ENCODE measurements at regions not wholly inside any gene's neighbourhood (a gene's known extent, or its start where the extent isn't known, plus 50 kb on each side); places are given as distances from the start of the nearest gene placed in this dataset.

DNA sequence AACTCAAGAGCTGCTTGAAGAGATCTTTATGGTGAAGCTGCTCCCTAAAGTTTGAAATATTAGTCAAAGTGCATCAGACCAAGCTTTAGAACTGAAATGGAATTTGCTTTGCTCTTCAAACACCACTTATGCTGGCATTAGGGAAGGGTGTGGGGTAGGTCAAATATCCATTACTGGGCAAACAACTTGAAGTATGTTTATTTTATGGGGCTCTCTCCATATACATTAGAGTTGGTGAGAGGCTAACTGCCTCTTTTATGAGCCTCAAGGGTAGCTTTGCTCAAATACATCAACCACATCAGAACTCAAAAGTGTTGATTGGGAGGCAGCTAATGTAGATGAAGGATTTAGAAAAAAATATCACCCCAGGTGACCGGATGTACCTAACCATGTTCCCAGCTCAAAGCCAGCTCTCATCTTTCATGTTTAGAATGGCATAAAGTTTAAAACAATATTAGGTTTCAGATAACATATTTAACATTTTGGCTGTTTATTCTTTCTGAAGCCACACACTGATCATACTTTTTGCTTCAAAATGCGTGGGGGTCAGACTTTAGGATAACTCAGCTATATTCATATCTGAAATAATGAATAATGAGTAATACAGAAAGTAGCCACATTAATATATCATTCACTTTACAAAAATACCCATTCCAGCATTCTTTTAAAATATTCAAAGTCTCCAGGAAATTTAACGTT, 318.6 kb downstream of the PTEN start:
- TF ChIP-seq CTCF (IDR thresholded peaks at IDR 0.05; ENCODE audit: borderline replicate concordance), result no peak
- Histone ChIP-seq H3K4me1 (peaks cover 4% of the 10 kb centered on the region), H3K27me3 (ENCODE audit: low read depth) (no peaks in the 10 kb centered on the region), H3K36me3 (no peaks in the 10 kb centered on the region), H3K4me3 (no peak overlapping the region), H3K9me3 (replicated peaks) (peaks cover 7% of the 10 kb centered on the region), H3K27ac (replicated peaks) (no peak overlapping the region)
- no peak for DNase-seq
- intact Hi-C loops (cut with micrococcal nuclease), result no loop called here

GRCh38 chr10:88182601-88182930, 319.1 kb downstream of the PTEN start:
- Histone ChIP-seq H3K36me3 (no peaks in the 10 kb centered on the region), H3K4me3 (no peak overlapping the region), H3K4me1 (peaks cover 4% of the 10 kb centered on the region), H3K27ac (replicated peaks) (no peak overlapping the region), H3K27me3 (ENCODE audit: low read depth) (no peaks in the 10 kb centered on the region), H3K9me3 (replicated peaks) (peaks cover 2% of the 10 kb centered on the region)
- intact Hi-C loops (cut with micrococcal nuclease), result no loop called here
- no peak for TF ChIP-seq CTCF (IDR thresholded peaks at IDR 0.05; ENCODE audit: borderline replicate concordance)
- no peak for DNase-seq

- Histone ChIP-seq H3K4me1 (peaks cover 4% of the 10 kb centered on the region), H3K27ac (replicated peaks) (no peak overlapping the region), H3K9me3 (replicated peaks) (no peaks in the 10 kb centered on the region), H3K4me3 (no peak overlapping the region), H3K27me3 (ENCODE audit: low read depth) (no peaks in the 10 kb centered on the region), H3K36me3 (no peaks in the 10 kb centered on the region)
- DNase-seq, result no peak
- TF ChIP-seq CTCF (IDR thresholded peaks at IDR 0.05; ENCODE audit: borderline replicate concordance), result no peak
- intact Hi-C loops (cut with micrococcal nuclease), result no loop called here
These were observed 321.3 kb downstream of the PTEN start for GRCh38 chr10:88184543-88185297.

DNA sequence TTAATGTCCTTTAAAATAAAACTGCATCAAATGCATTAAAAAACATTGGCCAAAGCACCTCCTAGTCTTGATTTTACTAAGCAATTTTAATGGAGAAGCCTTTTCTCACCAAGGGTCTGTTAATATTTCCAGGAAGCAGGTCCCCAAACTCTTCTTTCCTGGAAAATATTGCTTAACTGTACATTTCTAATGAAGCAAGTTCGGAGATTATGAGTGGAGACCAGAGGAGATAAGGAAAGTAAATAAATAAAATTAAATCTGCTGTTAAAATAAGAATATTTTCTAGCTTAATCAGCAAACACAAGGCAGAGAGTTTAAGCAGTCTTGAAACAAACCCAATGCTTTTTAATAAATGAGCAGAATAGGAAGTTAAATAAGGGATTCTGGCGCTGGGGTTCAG, 322.4 kb downstream of the PTEN start:
- intact Hi-C loops (cut with micrococcal nuclease), result no loop called here
- Histone ChIP-seq H3K4me1 (peaks cover 4% of the 10 kb centered on the region), H3K9me3 (replicated peaks) (no peaks in the 10 kb centered on the region), H3K4me3 (no peak overlapping the region), H3K27me3 (ENCODE audit: low read depth) (no peaks in the 10 kb centered on the region), H3K36me3 (no peaks in the 10 kb centered on the region), H3K27ac (replicated peaks) (no peak overlapping the region)
- no peak for TF ChIP-seq CTCF (IDR thresholded peaks at IDR 0.05; ENCODE audit: borderline replicate concordance)
- DNase-seq, result no peak

DNA sequence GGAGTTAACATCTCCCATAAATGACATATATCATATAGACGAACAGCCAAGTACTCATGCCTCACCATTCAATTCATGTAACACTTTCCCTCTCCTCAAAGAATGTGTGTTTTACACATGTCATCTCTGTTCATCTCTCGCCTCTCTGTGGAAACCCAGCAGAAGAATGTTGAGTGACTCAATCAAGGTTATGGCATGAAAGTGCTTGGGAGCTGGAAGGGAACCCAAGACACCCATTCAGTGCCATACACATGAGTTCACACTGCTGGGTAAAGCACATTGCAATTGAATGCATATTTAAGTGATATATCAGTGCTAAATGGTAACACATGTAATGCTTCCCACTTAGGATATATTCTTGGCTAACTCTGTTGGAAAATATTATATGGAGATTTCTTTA, 322.9 kb downstream of the PTEN start:
- Histone ChIP-seq H3K27me3 (ENCODE audit: low read depth) (no peaks in the 10 kb centered on the region), H3K27ac (replicated peaks) (no peak overlapping the region), H3K4me1 (peaks cover 4% of the 10 kb centered on the region), H3K4me3 (no peak overlapping the region), H3K36me3 (no peaks in the 10 kb centered on the region), H3K9me3 (replicated peaks) (no peaks in the 10 kb centered on the region)
- no peak for TF ChIP-seq CTCF (IDR thresholded peaks at IDR 0.05; ENCODE audit: borderline replicate concordance)
- DNase-seq, result no peak
- intact Hi-C loops (cut with micrococcal nuclease), result no loop called here
